Central memory CD8-positive, alpha-beta T cell (primary cell): ENCODE measurements at regions not wholly inside any gene's neighbourhood (a gene's known extent, or its start where the extent isn't known, plus 50 kb on each side); places are given as distances from the start of the nearest gene placed in this dataset.

ENCODE experiments used
- ATAC-seq: fragments of 150-1000 bp; cut with Tn5 transposase; replicated peaks from 2 replicates; pipeline ENCODE4 v1.10.0; 2022; ENCODE audit warnings: mild to moderate bottlenecking, moderate FRiP score, moderate number of reproducible peaks; ENCODE audit not compliant: poor library complexity, severe bottlenecking; ENCODE audit errors: extremely low read depth
- DNase-seq, 2 donors: peaks; one replicate each; pipeline ENCODE4 v3.0.0; 2021; ENCODE audit warnings: low spot score in 2 of 2
- H3K27ac Mint-ChIP-seq: one replicate; pipeline ENCODE4 v1.8.0; 2022; ENCODE audit warnings: low read depth, mild to moderate bottlenecking, moderate library complexity, mixed read lengths
- H3K27me3 Mint-ChIP-seq: one replicate; pipeline ENCODE4 v1.8.0; 2022; ENCODE audit warnings: mixed read lengths
- H3K36me3 Mint-ChIP-seq: one replicate; pipeline ENCODE4 v1.8.0; 2022; ENCODE audit warnings: mild to moderate bottlenecking, moderate library complexity, mixed read lengths; ENCODE audit not compliant: insufficient read depth
- H3K4me1 Mint-ChIP-seq: one replicate; pipeline ENCODE4 v1.8.0; 2022; ENCODE audit warnings: mixed read lengths
- H3K4me3 Mint-ChIP-seq: one replicate; pipeline ENCODE4 v1.8.0; 2022; ENCODE audit warnings: mild to moderate bottlenecking, moderate library complexity, mixed read lengths
- H3K9me3 Mint-ChIP-seq: one replicate; pipeline ENCODE4 v1.8.0; 2022; ENCODE audit warnings: mixed read lengths

DNA sequence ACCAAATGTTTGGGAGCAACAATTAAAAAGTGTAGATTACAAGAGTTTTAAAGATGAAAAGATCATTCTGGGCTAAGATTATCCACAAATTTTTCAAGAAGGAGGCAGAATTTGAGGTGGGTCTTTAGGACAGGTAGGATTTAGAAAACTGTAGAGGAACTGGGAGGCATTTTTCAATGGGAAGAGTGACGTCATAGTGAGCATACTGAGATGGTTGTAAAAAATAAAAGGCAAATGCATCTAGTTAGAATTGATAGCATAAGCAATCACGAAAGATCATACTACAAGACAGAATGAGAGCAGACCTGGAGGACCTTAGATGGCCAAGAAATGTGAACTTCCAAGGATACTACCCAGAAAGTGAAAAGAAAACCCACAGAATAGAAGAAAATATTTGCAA, 131.6 kb upstream of the G2E3 start:
- Mint-ChIP-seq H3K4me3 (no peak overlapping the region), H3K27ac (no peak overlapping the region), H3K27me3 (peaks cover 37% of the 10 kb centered on the region), H3K4me1 (no peaks in the 10 kb centered on the region), H3K9me3 (no peaks in the 10 kb centered on the region), H3K36me3 (no peaks in the 10 kb centered on the region)
- DNase-seq (no peak), ATAC-seq (no peak)

DNA sequence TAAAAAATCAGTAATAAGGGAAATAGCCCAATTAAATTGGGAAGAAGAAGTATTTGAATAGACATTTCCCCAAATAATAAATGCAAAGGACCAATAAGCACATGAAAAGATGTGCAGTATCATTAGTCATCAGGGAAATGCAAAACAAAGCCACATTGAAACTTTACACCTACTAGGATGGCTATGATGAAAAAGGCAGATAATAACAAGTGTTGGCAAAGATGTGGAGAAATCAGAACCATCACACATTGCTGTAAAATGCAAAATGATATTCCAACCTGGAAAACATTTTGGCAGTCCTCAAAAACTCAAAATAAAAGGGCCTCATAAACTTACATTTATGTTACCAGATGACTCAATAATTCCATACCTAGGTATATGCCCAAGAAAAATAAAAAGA, 131.1 kb upstream of the G2E3 start:
- no peak for DNase-seq

DNA sequence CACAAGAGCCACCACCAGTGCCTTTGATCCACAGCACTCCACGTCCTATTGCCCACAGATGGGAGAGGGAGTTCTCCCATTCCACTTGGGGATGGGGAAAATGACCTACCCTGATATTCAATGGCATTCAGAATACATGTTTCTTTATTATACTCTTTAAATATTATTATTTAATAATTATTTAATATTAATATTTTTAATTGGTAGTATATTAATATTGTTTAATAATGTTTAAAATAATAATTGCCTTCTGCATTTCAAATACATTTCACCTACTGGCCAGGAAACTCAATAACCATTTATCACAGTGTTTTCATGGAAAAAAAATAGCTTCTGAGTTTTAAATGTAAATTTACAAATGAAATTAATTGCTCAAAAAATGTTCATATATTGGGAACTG, 127.4 kb upstream of the G2E3 start:
- Mint-ChIP-seq H3K9me3 (no peaks in the 10 kb centered on the region), H3K4me3 (no peak overlapping the region), H3K36me3 (no peaks in the 10 kb centered on the region), H3K4me1 (no peaks in the 10 kb centered on the region), H3K27me3 (peaks cover 18% of the 10 kb centered on the region), H3K27ac (no peak overlapping the region)
- ATAC-seq (no peak), DNase-seq (no peak)

More for the DNA sequence above, 131.1 kb upstream of the G2E3 start:
- Mint-ChIP-seq H3K27ac (no peak overlapping the region), H3K27me3 (peaks cover 37% of the 10 kb centered on the region), H3K36me3 (no peaks in the 10 kb centered on the region), H3K4me1 (no peaks in the 10 kb centered on the region), H3K9me3 (no peaks in the 10 kb centered on the region), H3K4me3 (no peak overlapping the region)
- no peak for ATAC-seq

DNA sequence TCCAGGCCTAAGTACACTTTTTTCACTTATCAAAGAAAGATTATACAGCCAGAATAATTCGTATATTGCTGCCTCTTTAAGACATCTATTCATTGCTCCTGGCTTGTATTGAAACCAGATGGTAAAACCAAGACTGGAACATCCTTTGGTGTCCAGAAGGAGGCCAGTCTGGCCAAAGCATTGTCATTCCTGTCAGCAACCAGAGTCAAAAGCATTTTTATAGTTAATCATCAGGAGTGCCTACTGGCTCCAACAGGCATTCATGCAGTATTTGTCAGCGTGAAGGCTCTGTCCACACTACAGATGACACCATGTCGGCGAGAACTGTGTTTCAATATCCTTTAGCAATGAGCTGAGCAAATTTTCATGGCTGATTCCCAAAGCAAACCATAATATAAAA, 118.0 kb upstream of the G2E3 start:
- Mint-ChIP-seq H3K27ac (no peak overlapping the region), H3K4me3 (no peak overlapping the region), H3K36me3 (no peaks in the 10 kb centered on the region), H3K27me3 (peaks cover 40% of the 10 kb centered on the region), H3K4me1 (no peaks in the 10 kb centered on the region), H3K9me3 (no peaks in the 10 kb centered on the region)
- ATAC-seq (no peak), DNase-seq (no peak)

DNA sequence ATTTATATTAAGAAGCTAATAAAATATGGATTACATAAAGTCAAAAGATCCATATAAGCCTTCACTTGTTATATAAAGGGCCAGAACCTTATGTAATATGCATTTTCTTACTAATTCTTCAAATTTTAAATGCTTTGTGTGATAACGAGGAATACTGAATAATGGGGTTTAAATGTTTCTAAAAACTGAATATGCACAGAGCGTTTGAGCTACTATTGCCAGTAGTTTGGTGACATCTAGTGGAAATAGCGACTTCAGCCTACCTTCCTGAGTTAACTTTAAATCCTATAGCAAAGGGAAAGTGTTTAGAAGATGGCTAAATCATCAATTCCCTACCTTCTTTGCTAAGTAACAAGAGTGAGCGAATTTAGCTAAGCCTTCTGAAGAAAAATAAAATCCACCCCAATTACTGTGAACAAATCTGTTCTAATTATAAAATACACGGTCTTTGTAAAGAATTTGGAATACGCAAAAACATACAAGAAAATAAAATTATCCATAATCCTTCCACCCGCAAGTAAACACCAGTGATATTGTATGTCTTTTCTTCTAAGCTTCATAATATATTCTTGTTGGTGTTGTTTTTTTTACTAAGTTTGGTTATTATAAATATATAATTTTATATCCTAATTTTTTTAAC, 115.5 kb upstream of the G2E3 start:
- no peaks in the 10 kb centered on the region for H3K9me3 Mint-ChIP-seq
- no peak overlapping the region for H3K27ac Mint-ChIP-seq

DNA sequence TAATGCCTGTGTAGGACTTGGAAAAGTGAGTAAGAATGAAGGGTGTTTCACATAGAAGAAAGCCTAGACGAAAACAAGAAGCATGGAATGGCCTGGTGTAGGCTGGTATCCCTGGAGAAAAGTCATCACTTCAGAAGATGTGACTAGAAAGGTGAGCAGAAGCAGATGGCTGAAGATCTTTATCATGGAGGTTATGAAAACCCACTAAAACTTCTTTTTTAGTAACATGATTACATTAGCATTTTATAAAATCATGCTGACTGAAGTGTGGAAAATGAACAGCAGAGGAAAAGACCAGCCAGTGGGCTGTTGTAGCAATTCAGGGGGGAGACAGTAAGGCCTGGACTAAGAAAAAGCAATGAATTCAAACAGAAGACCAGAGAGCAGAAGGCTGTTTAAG, 114.5 kb upstream of the G2E3 start:
- DNase-seq: no peak
- no peaks in the 10 kb centered on the region for H3K9me3 Mint-ChIP-seq
- H3K4me1 Mint-ChIP-seq: no peaks in the 10 kb centered on the region
- no peak for ATAC-seq
- no peaks in the 10 kb centered on the region for H3K36me3 Mint-ChIP-seq
- no peak overlapping the region for H3K27ac Mint-ChIP-seq
- H3K4me3 Mint-ChIP-seq: no peak overlapping the region
- H3K27me3 Mint-ChIP-seq: peaks cover 40% of the 10 kb centered on the region

More for the DNA sequence above, 115.5 kb upstream of the G2E3 start:
- DNase-seq (no peak), ATAC-seq (no peak)
- Mint-ChIP-seq H3K36me3 (no peaks in the 10 kb centered on the region), H3K4me3 (no peak overlapping the region), H3K27me3 (peaks cover 40% of the 10 kb centered on the region), H3K4me1 (no peaks in the 10 kb centered on the region)

DNA sequence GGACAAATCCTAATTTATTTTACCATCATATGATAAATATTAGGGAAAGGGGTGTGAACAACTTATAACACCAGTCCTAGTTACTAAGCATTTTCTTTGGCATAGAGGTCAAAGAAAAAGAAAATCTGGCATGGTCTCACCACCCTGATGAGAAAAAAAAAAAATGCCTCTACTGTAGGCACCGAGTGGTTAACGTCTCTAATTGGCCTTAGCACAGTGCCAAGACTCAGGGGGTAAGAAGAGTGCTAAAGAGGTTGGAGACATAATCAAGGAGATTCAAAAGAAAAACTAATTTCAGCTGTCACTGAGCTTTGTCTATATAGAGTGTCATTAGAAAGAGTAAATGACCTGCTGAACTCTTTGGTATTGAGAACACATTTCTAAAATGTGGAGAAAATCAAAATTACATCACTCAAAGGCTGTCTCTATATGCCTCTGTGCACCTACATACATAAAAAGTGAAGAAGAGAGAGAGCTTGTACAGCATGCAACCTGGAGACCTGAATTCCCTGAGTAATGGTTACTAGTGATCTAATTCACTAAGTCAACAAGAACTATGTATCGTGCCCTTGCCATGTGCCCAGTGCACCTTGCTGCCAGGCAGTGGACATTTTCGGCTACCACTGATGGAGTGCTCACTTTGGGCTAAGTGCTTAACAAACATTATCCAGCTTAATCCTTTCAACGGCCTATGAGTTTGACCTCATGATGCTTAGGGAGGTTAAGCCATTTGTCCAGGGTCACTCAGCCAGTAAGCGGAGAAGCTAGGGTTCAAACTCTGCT, 113.8 kb upstream of the G2E3 start:
- no peak overlapping the region for H3K27ac Mint-ChIP-seq
- no peak overlapping the region for H3K4me3 Mint-ChIP-seq
- H3K36me3 Mint-ChIP-seq: no peaks in the 10 kb centered on the region
- H3K27me3 Mint-ChIP-seq: peaks cover 39% of the 10 kb centered on the region
- H3K9me3 Mint-ChIP-seq: no peaks in the 10 kb centered on the region
- ATAC-seq (no peak), DNase-seq (no peak)
- H3K4me1 Mint-ChIP-seq: no peaks in the 10 kb centered on the region

DNA sequence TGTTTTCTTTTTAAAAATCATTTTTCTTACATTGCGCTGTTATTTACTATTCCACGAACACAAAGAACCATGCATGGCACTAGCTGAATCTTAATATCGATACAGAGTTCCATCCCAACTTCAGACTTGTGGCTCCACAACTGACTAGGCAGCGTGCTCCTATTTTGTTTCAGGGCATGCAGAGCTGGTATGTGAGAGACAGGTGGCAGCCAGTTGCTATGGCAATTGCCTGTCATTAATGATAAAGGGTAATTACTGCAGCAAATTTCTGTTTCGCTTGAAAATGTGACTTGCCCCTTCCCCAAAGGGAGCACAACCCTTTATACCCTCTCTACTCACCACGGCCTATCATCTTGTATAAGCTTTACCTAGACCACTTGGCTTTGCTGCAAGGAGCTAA, 113.1 kb upstream of the G2E3 start:
- no peak overlapping the region for H3K27ac Mint-ChIP-seq
- ATAC-seq: no peak
- H3K9me3 Mint-ChIP-seq: no peaks in the 10 kb centered on the region
- H3K4me1 Mint-ChIP-seq: no peaks in the 10 kb centered on the region
- peaks cover 33% of the 10 kb centered on the region for H3K27me3 Mint-ChIP-seq
- DNase-seq: no peak
- no peaks in the 10 kb centered on the region for H3K36me3 Mint-ChIP-seq
- H3K4me3 Mint-ChIP-seq: no peak overlapping the region

DNA sequence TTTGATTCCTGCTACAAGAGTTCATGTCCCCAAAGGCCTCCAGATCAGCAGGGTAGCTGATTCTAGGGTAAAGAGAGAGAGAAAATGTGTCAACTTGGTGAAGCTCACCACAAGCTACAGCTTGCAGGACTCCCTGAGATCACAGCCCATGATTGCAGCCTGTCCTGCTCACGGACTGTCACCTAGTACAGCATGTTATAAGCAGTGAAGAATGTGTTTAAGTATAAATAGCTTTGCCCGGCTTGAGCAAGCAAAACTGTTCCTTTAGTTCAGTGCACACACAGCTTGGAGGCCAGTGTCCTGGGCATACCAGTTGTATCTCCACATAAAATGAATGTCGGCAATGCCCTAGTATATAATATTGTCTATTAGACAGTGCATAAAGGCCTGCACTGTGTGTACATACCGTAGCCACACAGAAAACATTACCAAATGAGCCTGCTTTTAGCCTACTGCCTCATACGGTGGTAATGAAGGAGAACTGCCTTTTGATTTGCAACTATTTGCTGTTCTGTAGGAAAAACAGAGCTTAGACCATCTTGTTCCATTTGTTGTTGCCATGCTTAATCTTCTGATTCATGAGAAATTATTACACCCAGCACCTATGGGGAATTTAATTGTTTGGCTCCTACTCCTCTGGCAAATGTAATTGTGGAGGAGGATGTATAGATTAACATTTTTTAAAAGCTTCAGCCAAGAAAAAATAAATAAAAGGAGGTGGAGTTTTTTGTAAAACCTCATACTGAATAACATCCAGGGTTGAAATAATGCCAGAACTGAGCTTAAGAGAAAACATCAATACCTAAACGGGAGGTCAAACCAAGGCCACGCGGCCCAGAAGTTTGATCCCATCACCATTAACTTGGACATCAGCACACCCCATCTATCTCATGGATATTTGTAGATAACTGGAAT, 108.1 kb upstream of the G2E3 start:
- Mint-ChIP-seq H3K9me3 (no peaks in the 10 kb centered on the region), H3K4me1 (no peaks in the 10 kb centered on the region), H3K27ac (no peak overlapping the region), H3K27me3 (no peaks in the 10 kb centered on the region), H3K4me3 (no peak overlapping the region), H3K36me3 (no peaks in the 10 kb centered on the region)
- no peak for ATAC-seq
- no peak for DNase-seq

DNA sequence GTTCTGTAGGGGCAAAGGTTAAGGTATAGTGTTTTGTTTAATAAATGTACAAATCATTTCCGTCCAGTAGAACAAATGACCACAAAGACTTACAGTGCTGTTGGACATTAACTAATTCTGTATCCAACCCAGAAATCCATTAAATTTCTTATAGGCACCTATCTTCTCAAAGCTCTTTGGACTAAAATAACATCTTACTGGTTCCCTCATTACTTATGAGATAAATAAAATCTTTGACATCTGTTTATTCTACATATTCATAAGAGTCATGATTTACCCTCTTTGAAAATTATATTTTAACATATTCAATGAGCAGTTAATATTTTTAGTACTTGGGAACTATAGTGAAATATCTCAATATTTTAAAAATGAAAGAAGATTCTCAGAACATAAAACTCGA, 102.7 kb upstream of the G2E3 start:
- Mint-ChIP-seq H3K36me3 (no peaks in the 10 kb centered on the region), H3K9me3 (no peaks in the 10 kb centered on the region), H3K4me1 (no peaks in the 10 kb centered on the region), H3K27ac (no peak overlapping the region), H3K27me3 (peaks cover 16% of the 10 kb centered on the region), H3K4me3 (no peak overlapping the region)
- ATAC-seq (no peak), DNase-seq (no peak)

DNA sequence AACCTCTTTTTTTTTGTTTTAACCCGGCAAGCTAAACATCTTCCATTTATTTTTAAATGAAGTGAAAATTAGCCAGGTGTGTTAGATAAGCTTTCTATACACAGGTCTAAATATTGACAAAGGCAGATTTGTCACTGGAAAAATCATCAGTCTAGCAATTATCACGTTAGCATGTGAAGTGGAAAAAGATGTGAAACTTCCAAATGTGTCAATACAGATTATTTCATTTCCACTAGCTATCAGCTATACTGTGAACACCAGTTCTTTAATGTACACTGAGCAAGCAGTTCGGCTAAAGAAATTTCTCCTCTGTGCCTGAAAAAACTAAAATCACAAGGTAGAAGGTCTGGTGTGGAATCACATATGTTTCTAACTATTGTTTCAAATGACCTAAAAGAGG, 96.6 kb upstream of the G2E3 start:
- no peaks in the 10 kb centered on the region for H3K36me3 Mint-ChIP-seq
- H3K27me3 Mint-ChIP-seq: peaks cover 28% of the 10 kb centered on the region
- DNase-seq: no peak
- H3K27ac Mint-ChIP-seq: no peak overlapping the region
- no peak overlapping the region for H3K4me3 Mint-ChIP-seq
- no peak for ATAC-seq
- no peaks in the 10 kb centered on the region for H3K4me1 Mint-ChIP-seq
- no peaks in the 10 kb centered on the region for H3K9me3 Mint-ChIP-seq

DNA sequence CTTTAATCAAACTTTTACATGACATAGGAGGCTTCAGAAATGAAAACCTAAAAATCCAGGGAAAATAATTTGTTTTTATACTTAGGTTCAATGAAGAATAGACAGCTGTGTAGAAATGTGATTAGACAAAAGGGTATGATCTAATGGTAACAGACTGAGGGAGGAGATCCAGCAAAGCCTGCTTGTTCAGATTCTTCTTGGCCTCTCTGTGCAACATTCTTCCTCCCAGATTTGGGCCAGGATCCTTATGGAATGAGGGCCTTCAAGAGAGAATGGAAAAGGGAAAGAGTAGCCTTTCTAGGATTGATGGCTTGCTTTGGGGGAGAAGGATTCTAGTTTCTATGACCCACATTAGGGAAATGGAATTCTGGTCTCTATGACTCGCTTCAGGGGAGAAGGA, 94.5 kb upstream of the G2E3 start:
- Mint-ChIP-seq H3K4me1 (no peaks in the 10 kb centered on the region), H3K9me3 (no peaks in the 10 kb centered on the region), H3K36me3 (no peaks in the 10 kb centered on the region), H3K27me3 (peaks cover 16% of the 10 kb centered on the region), H3K4me3 (no peak overlapping the region), H3K27ac (no peak overlapping the region)
- ATAC-seq (no peak), DNase-seq (no peak)
